ENCODE measurements at regions not wholly inside any gene's neighbourhood (a gene's known extent, or its start where the extent isn't known, plus 50 kb on each side); places are given as distances from the start of the nearest gene placed in this dataset.
A peak's percentile ranks its signal among the peaks of the same experiment; 100 is the strongest.

DNA sequence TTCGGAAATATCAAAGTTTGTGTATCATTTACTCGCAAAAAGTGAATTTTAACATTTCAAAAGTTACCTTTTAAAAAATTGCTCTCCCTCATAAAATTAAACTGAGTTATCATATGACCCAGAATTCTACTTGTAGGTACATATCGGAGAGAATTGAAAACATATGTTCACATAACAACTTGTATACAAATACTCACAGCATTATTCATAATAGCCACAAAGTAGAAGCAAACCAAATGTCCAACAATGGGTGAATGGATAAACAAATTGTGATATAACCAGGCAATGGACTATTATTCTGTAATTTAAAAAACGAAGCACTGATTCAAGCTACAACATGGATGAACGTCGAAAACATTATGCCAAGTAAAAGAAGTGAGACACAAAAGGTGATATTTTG lies 412.0 kb upstream of the TCF4 start:
- no peaks in the 10 kb centered on the region for H3K36me3 Mint-ChIP-seq (ENCODE audit: low read depth)
- H3K27ac Mint-ChIP-seq (ENCODE audit: unreplicated experiment), result peak overlapping the region; percentile 45
- peaks cover 61% of the 10 kb centered on the region for H3K4me1 Mint-ChIP-seq
- H3K27me3 Mint-ChIP-seq (ENCODE audit: low read depth), result no peaks in the 10 kb centered on the region
- no peak for TF ChIP-seq CTCF (conservative IDR thresholded peaks at IDR 0.05)
- no peak for DNase-seq (ENCODE audit: low read depth, low spot score)
- H3K4me3 Mint-ChIP-seq, result no peak overlapping the region
- no peaks in the 10 kb centered on the region for H3K9me3 Mint-ChIP-seq

GRCh38 chr18:55999641-56000040 lies 411.6 kb upstream of the TCF4 start:
- Mint-ChIP-seq H3K27ac (ENCODE audit: unreplicated experiment) (peak overlapping the region; percentile 45), H3K4me3 (peak overlapping the region; percentile 27), H3K27me3 (ENCODE audit: low read depth) (no peaks in the 10 kb centered on the region), H3K9me3 (no peaks in the 10 kb centered on the region), H3K4me1 (peaks cover 61% of the 10 kb centered on the region), H3K36me3 (ENCODE audit: low read depth) (no peaks in the 10 kb centered on the region)
- no peak for DNase-seq (ENCODE audit: low read depth, low spot score)
- TF ChIP-seq CTCF (conservative IDR thresholded peaks at IDR 0.05), result no peak

- peaks cover 61% of the 10 kb centered on the region for H3K4me1 Mint-ChIP-seq
- peak overlapping the region; percentile 25 for H3K27ac Mint-ChIP-seq (ENCODE audit: unreplicated experiment)
- peaks cover 2% of the 10 kb centered on the region for H3K36me3 Mint-ChIP-seq (ENCODE audit: low read depth)
- H3K4me3 Mint-ChIP-seq, result peak overlapping the region; percentile 27
- no peaks in the 10 kb centered on the region for H3K27me3 Mint-ChIP-seq (ENCODE audit: low read depth)
- TF ChIP-seq CTCF (conservative IDR thresholded peaks at IDR 0.05), result no peak
- no peak for DNase-seq (ENCODE audit: low read depth, low spot score)
- no peaks in the 10 kb centered on the region for H3K9me3 Mint-ChIP-seq
Measured at GRCh38 chr18:55998801-55999385, 410.9 kb upstream of the TCF4 start.

DNA sequence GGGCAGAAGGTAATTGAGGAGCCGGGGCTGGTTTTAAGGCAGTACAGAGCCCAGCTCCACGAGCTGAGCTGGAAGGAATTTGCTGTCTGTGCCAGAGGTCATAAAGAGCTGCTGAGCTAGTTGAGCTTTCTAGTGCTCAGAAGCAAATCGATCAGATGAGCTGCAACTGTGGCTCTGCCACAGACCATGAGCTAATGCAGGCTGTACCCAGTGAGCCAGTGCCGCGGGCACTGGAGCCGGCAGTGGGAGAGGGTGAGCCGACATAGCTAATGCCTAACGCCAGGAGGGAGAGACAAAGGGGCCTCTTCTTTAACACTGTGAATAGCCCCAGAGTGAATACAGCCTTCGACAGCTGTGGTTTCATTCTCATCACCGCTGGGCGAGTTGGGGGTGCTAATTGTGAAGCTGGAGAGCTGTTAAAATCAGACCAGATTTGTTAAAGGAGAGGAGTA lies 410.1 kb upstream of the TCF4 start:
- Mint-ChIP-seq H3K9me3 (no peaks in the 10 kb centered on the region), H3K4me3 (peak overlapping the region; percentile 79), H3K27ac (ENCODE audit: unreplicated experiment) (peak overlapping the region; percentile 99), H3K36me3 (ENCODE audit: low read depth) (peaks cover 2% of the 10 kb centered on the region), H3K27me3 (ENCODE audit: low read depth) (no peaks in the 10 kb centered on the region), H3K4me1 (peaks cover 55% of the 10 kb centered on the region)
- no peak for TF ChIP-seq CTCF (conservative IDR thresholded peaks at IDR 0.05)
- DNase-seq (ENCODE audit: low read depth, low spot score), result peak; percentile 41

GRCh38 chr18:55997151-55997561 lies 409.2 kb upstream of the TCF4 start:
- Mint-ChIP-seq H3K36me3 (ENCODE audit: low read depth) (peaks cover 3% of the 10 kb centered on the region), H3K27me3 (ENCODE audit: low read depth) (no peaks in the 10 kb centered on the region), H3K4me3 (peak overlapping the region; percentile 20), H3K4me1 (peaks cover 51% of the 10 kb centered on the region), H3K27ac (ENCODE audit: unreplicated experiment) (no peak overlapping the region), H3K9me3 (peaks cover under 1% of the 10 kb centered on the region)
- no peak for DNase-seq (ENCODE audit: low read depth, low spot score)
- no peak for TF ChIP-seq CTCF (conservative IDR thresholded peaks at IDR 0.05)
